Endothelial cell of umbilical vein (primary cell): ENCODE measurements at regions not wholly inside any gene's neighbourhood (a gene's known extent, or its start where the extent isn't known, plus 50 kb on each side); places are given as distances from the start of the nearest gene placed in this dataset.

ENCODE experiments used
- BruUV-seq: library from RNA; stranded (reverse); fragments of 400-500 nt; replicated peaks from 2 replicates; lab custom pipeline; 2021; lab: Mats Ljungman, UMichigan
- CTCF ChIA-PET: fragments of 300-600, 350-600 bp; sonication (Branson Sonifier 250); formaldehyde crosslinking; loops from one replicate; lab custom pipeline; 2021; ENCODE audit warnings: antibody characterized with exemption, inconsistent platforms; lab: Charles Lee
- POLR2A ChIA-PET: fragments of 300-600, 350-600 bp; sonication (Branson Sonifier 250); formaldehyde crosslinking; loops from one replicate; lab custom pipeline; 2021; ENCODE audit warnings: antibody characterized with exemption, inconsistent platforms; lab: Charles Lee
- DNase-seq: peaks from one replicate; pipeline ENCODE4 v3.0.0-alpha.2; 2011; ENCODE audit warnings: low read depth, low spot score
- FAIRE-seq: peaks from 2 replicates; lab custom pipeline; 2011; peaks lifted over from hg19 to GRCh38; lab: Jason Lieb, UNC
- H2AFZ ChIP-seq: 2 replicates; pipeline ENCODE4 v1.6.0; 2012; ENCODE audit warnings: low read depth, low read length, control low read depth, inconsistent platforms
- H3K27ac ChIP-seq: 2 replicates; pipeline ENCODE4 v1.5.1; 2011; ENCODE audit warnings: low read depth, mild to moderate bottlenecking, control low read depth, low read length, moderate library complexity; ENCODE audit not compliant: insufficient read depth
- H3K27me3 ChIP-seq, 2 experiments: 2 replicates each; pipeline versions ENCODE4 v1.6.0 to v1.6.1; 2011; ENCODE audit warnings: low read length in 2 of 2, mixed read lengths in 1 of 2; ENCODE audit not compliant: control insufficient read depth in 2 of 2, insufficient read depth in 2 of 2
- H3K36me3 ChIP-seq, 2 experiments: 2 replicates in 1 of 2; 3 replicates in 1 of 2; pipeline ENCODE4 v1.5.1; 2011; ENCODE audit warnings: low read length in 2 of 2, mild to moderate bottlenecking in 1 of 2, moderate library complexity in 1 of 2; ENCODE audit not compliant: control insufficient read depth in 2 of 2, insufficient read depth in 2 of 2; ENCODE audit errors: extremely low read depth in 1 of 2
- H3K4me1 ChIP-seq: 3 replicates; pipeline ENCODE4 v1.5.1; 2011; ENCODE audit warnings: mild to moderate bottlenecking, low read length; ENCODE audit not compliant: control insufficient read depth, insufficient read depth; ENCODE audit errors: extremely low read depth
- H3K4me2 ChIP-seq: 2 replicates; pipeline ENCODE4 v1.6.1; 2011; ENCODE audit warnings: low read length, control low read depth, mixed read lengths; ENCODE audit not compliant: insufficient read depth
- H3K4me3 ChIP-seq, 3 experiments: fragments of 200-600 bp in 1 of 3; sonication (generic), shearing (Covaris generic) in 1 of 3; replicated peaks in 1 of 3; 2 replicates each; pipeline ENCODE4 v1.5.1; 2011 to 2016; ENCODE audit warnings: control low read depth in 3 of 3, low read length in 3 of 3, mild to moderate bottlenecking in 2 of 3, inconsistent platforms in 1 of 3, low read depth in 1 of 3, moderate library complexity in 1 of 3; ENCODE audit not compliant: insufficient read depth in 1 of 3
- H3K79me2 ChIP-seq: 2 replicates; pipeline ENCODE4 v1.6.0; 2012; ENCODE audit warnings: low read length, inconsistent platforms; ENCODE audit not compliant: control insufficient read depth, insufficient read depth
- H3K9ac ChIP-seq: replicated peaks from 2 replicates; pipeline ENCODE3; 2011; ENCODE audit warnings: low read length, control low read depth; ENCODE audit not compliant: insufficient read depth; ENCODE audit errors: extremely low read depth
- H3K9me1 ChIP-seq: replicated peaks from 3 replicates; pipeline ENCODE4 v1.6.0; 2011; ENCODE audit warnings: mild to moderate bottlenecking, low read length; ENCODE audit not compliant: control insufficient read depth, insufficient read depth; ENCODE audit errors: extremely low read depth
- H3K9me3 ChIP-seq: replicated peaks from 2 replicates; pipeline ENCODE4 v1.5.1; 2012; ENCODE audit warnings: low read length, inconsistent platforms; ENCODE audit not compliant: control insufficient read depth, insufficient read depth
- H4K20me1 ChIP-seq: replicated peaks from 2 replicates; pipeline ENCODE3; 2011; ENCODE audit warnings: mild to moderate bottlenecking, low read length; ENCODE audit not compliant: control insufficient read depth, insufficient read depth; ENCODE audit errors: extremely low read depth
- CTCF ChIP-seq, 2 donors: IDR thresholded peaks; 1 replicate in 1 of 2; 2 replicates in 1 of 2; pipeline ENCODE4 v1.5.1; 2011; ENCODE audit warnings: low read length in 2 of 2, mild to moderate bottlenecking in 2 of 2, moderate library complexity in 2 of 2, control low read depth in 1 of 2, inconsistent platforms in 1 of 2, low read depth in 1 of 2; ENCODE audit not compliant: insufficient read depth in 1 of 2; ENCODE audit errors: extremely low read depth in 1 of 2
- FOS ChIP-seq: IDR thresholded peaks from 2 replicates; pipeline ENCODE4 v1.6.1; 2011; ENCODE audit warnings: mild to moderate bottlenecking, low read length, moderate library complexity, borderline replicate concordance; ENCODE audit not compliant: insufficient read depth
- GATA2 ChIP-seq: IDR thresholded peaks from 2 replicates; pipeline ENCODE4 v1.7.0; 2011; ENCODE audit warnings: low read depth, mild to moderate bottlenecking, moderate library complexity, mixed read lengths, low read length; ENCODE audit not compliant: insufficient read length, insufficient read depth
- JUN ChIP-seq: IDR thresholded peaks from 2 replicates; pipeline ENCODE4 v1.6.1; 2011; ENCODE audit warnings: borderline replicate concordance, low read depth; ENCODE audit not compliant: insufficient read length, insufficient read depth
- MAX ChIP-seq: IDR thresholded peaks from 2 replicates; pipeline ENCODE4 v1.6.1; 2011; ENCODE audit not compliant: insufficient read depth, insufficient read length
- POLR2A ChIP-seq: IDR thresholded peaks from 2 replicates; pipeline ENCODE4 v1.6.1; 2012; ENCODE audit warnings: low read depth, mild to moderate bottlenecking, control low read depth, low read length
- POLR2AphosphoS5 ChIP-seq: IDR thresholded peaks from 2 replicates; pipeline ENCODE4 v1.6.1; 2012; ENCODE audit warnings: low read depth, mild to moderate bottlenecking, control low read depth, low read length, moderate library complexity; ENCODE audit not compliant: insufficient read depth
- dilution Hi-C: fragments of 300-500 bp; cut with MboI; formaldehyde crosslinking; loops from one replicate; pipeline ENCODE4 v1.15.0; 2019; ENCODE audit warnings: low sequenced_read_pairs; ENCODE audit not compliant: extremely low pct_ligation_motif_present
- intact Hi-C: fragments of 100-400 bp; cut with micrococcal nuclease; formaldehyde crosslinking; loops from one replicate; pipeline ENCODE4 v1.10.0; 2022

- Histone ChIP-seq H4K20me1 (no peaks in the 10 kb centered on the region), H3K27ac (peak overlapping the region; percentile 81), H3K4me1 (peaks cover 73% of the 10 kb centered on the region), H3K9ac (no peak overlapping the region), H3K9me1 (no peaks in the 10 kb centered on the region), H3K4me2 (no peak overlapping the region), H3K79me2 (no peaks in the 10 kb centered on the region), H3K9me3 (no peaks in the 10 kb centered on the region), H3K27me3 (no peaks in the 10 kb centered on the region), H3K4me3 (no peak overlapping the region), H2AFZ (peak overlapping the region; percentile 65), H3K36me3 (no peaks in the 10 kb centered on the region)
- DNase-seq, result peak; percentile 87
- peak; percentile 88 for FAIRE-seq
- dilution Hi-C loops, result no loop called here
- ChIA-PET CTCF (interaction anchor here (1.5 to 2.0 kb wide), 3 partner anchors 14 to 55 kb away, joined by 3 to 7 read pairs (median 6); no protein-coding TSS in a partner anchor), POLR2A (no interaction called here)
- no TSS peak for BruUV-seq
- no peak for TF ChIP-seq MAX
- no peak for TF ChIP-seq POLR2AphosphoS5
- TF ChIP-seq POLR2A, result no peak
- no peak for TF ChIP-seq CTCF (IDR thresholded peaks at IDR 0.05; ENCODE audit: extremely low read depth in 1 of 2, insufficient read depth in 1 of 2, low read depth in 1 of 2, low read length in 2 of 2)
- no peak for TF ChIP-seq GATA2
- TF ChIP-seq FOS, result no peak
- TF ChIP-seq JUN, result no peak
- intact Hi-C loops, result loop anchor here (5.0 kb wide), 2 partner anchors 99 to 349 kb away; no protein-coding TSS in a partner anchor
Measured at GRCh38 chrX:39757971-39758370, 339.8 kb downstream of the BCOR start.
